ENCODE measurements at regions not wholly inside any gene's neighbourhood (a gene's known extent, or its start where the extent isn't known, plus 50 kb on each side); places are given as distances from the start of the nearest gene placed in this dataset.
A peak's percentile ranks its signal among the peaks of the same experiment; 100 is the strongest.

GRCh38 chr7:50145801-50146338 is 52.8 kb upstream of the ZPBP start (continued):
- TF ChIP-seq, protein P1, sequence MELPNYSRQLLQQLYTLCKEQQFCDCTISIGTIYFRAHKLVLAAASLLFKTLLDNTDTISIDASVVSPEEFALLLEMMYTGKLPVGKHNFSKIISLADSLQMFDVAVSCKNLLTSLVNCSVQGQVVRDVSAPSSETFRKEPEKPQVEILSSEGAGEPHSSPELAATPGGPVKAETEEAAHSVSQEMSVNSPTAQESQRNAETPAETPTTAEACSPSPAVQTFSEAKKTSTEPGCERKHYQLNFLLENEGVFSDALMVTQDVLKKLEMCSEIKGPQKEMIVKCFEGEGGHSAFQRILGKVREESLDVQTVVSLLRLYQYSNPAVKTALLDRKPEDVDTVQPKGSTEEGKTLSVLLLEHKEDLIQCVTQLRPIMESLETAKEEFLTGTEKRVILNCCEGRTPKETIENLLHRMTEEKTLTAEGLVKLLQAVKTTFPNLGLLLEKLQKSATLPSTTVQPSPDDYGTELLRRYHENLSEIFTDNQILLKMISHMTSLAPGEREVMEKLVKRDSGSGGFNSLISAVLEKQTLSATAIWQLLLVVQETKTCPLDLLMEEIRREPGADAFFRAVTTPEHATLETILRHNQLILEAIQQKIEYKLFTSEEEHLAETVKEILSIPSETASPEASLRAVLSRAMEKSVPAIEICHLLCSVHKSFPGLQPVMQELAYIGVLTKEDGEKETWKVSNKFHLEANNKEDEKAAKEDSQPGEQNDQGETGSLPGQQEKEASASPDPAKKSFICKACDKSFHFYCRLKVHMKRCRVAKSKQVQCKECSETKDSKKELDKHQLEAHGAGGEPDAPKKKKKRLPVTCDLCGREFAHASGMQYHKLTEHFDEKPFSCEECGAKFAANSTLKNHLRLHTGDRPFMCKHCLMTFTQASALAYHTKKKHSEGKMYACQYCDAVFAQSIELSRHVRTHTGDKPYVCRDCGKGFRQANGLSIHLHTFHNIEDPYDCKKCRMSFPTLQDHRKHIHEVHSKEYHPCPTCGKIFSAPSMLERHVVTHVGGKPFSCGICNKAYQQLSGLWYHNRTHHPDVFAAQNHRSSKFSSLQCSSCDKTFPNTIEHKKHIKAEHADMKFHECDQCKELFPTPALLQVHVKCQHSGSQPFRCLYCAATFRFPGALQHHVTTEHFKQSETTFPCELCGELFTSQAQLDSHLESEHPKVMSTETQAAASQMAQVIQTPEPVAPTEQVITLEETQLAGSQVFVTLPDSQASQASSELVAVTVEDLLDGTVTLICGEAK (IDR thresholded peaks at IDR 0.05; ENCODE audit: borderline replicate concordance): no peak
- TF ChIP-seq CBFB (IDR thresholded peaks at IDR 0.05; ENCODE audit: low read depth) (no peak), ZNF622 (IDR thresholded peaks at IDR 0.05) (no peak), HDAC2 (IDR thresholded peaks at IDR 0.05) (no peak; the same call in 1 of the 2 replicates), MYC (IDR thresholded peaks at IDR 0.05; ENCODE audit: insufficient read depth, insufficient read length, insufficient replicate concordance, low read length, severe bottlenecking) (no peak), CBX5 (IDR thresholded peaks at IDR 0.05; ENCODE audit: low read depth) (no peak), RELB (IDR thresholded peaks at IDR 0.05; ENCODE audit: low read depth) (peak; percentile 71), KAT2A (conservative IDR thresholded peaks at IDR 0.05; ENCODE audit: control insufficient read depth, low read depth, low read length) (no peak), CREM (IDR thresholded peaks at IDR 0.05; ENCODE audit: low read depth) (no peak), POLR2AphosphoS5 (IDR thresholded peaks at IDR 0.05; ENCODE audit: low read length) (no peak), ZNF274 (IDR thresholded peaks at IDR 0.05; ENCODE audit: insufficient read depth, insufficient read length) (no peak), CHD2 (IDR thresholded peaks at IDR 0.05; ENCODE audit: borderline replicate concordance, low read depth, low read length) (no peak), CREB1 (IDR thresholded peaks at IDR 0.05; ENCODE audit: low read depth) (no peak), NFXL1 (IDR thresholded peaks at IDR 0.05; ENCODE audit: borderline replicate concordance) (no peak), HDAC6 (IDR thresholded peaks at IDR 0.05; ENCODE audit: unreplicated experiment) (no peak), RELA (IDR thresholded peaks at IDR 0.05; ENCODE audit: borderline replicate concordance, partially characterized antibody) (no peak), PAX5 (IDR thresholded peaks at IDR 0.05; ENCODE audit: borderline replicate concordance, low read depth, low read length) (no peak), YBX1 (IDR thresholded peaks at IDR 0.05) (no peak), ATF7 (IDR thresholded peaks at IDR 0.05; ENCODE audit: low read depth) (0 out of 2 replicates have a peak, but pooled peaks have one; percentile 24), RAD51 (IDR thresholded peaks at IDR 0.05) (no peak), SMARCA5 (IDR thresholded peaks at IDR 0.05) (peak; percentile 96), MEF2B (IDR thresholded peaks at IDR 0.05; ENCODE audit: partially characterized antibody, poor library complexity, severe bottlenecking) (peak; percentile 32)
- TF ChIP-seq, protein P2, sequence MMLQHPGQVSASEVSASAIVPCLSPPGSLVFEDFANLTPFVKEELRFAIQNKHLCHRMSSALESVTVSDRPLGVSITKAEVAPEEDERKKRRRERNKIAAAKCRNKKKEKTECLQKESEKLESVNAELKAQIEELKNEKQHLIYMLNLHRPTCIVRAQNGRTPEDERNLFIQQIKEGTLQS (IDR thresholded peaks at IDR 0.05; ENCODE audit: borderline replicate concordance, extremely low read depth, low read depth, low read length): no peak
- TF ChIP-seq, protein P3, sequence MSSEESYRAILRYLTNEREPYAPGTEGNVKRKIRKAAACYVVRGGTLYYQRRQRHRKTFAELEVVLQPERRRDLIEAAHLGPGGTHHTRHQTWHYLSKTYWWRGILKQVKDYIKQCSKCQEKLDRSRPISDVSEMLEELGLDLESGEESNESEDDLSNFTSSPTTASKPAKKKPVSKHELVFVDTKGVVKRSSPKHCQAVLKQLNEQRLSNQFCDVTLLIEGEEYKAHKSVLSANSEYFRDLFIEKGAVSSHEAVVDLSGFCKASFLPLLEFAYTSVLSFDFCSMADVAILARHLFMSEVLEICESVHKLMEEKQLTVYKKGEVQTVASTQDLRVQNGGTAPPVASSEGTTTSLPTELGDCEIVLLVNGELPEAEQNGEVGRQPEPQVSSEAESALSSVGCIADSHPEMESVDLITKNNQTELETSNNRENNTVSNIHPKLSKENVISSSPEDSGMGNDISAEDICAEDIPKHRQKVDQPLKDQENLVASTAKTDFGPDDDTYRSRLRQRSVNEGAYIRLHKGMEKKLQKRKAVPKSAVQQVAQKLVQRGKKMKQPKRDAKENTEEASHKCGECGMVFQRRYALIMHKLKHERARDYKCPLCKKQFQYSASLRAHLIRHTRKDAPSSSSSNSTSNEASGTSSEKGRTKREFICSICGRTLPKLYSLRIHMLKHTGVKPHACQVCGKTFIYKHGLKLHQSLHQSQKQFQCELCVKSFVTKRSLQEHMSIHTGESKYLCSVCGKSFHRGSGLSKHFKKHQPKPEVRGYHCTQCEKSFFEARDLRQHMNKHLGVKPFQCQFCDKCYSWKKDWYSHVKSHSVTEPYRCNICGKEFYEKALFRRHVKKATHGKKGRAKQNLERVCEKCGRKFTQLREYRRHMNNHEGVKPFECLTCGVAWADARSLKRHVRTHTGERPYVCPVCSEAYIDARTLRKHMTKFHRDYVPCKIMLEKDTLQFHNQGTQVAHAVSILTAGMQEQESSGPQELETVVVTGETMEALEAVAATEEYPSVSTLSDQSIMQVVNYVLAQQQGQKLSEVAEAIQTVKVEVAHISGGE (CRISPR knock-in tag; IDR thresholded peaks at IDR 0.05): no peak

Measured in GM12878 (cell line).